Endodermal cell (in vitro differentiated cells): ENCODE measurements at regions not wholly inside any gene's neighbourhood (a gene's known extent, or its start where the extent isn't known, plus 50 kb on each side); places are given as distances from the start of the nearest gene placed in this dataset.

Experiments
- DNase-seq: peaks from one replicate; pipeline ENCODE4 v3.0.0-alpha.2; 2017
- H3K27ac ChIP-seq: 2 replicates; pipeline ENCODE4 v1.5.1; 2013; ENCODE audit warnings: mild to moderate bottlenecking, low read depth, low read length, moderate library complexity
- H3K27me3 ChIP-seq: 2 replicates; pipeline ENCODE4 v1.6.1; 2013; ENCODE audit warnings: mild to moderate bottlenecking, low read length, moderate library complexity; ENCODE audit not compliant: insufficient read depth, control insufficient read depth, poor library complexity, severe bottlenecking
- H3K36me3 ChIP-seq: 2 replicates; pipeline ENCODE4 v1.7.0; 2013; ENCODE audit warnings: mild to moderate bottlenecking, low read length, moderate library complexity; ENCODE audit not compliant: control insufficient read depth, insufficient read depth
- H3K4me1 ChIP-seq: one replicate; pipeline ENCODE4 v1.7.0; 2013; ENCODE audit warnings: low read length; ENCODE audit not compliant: control insufficient read depth, insufficient read depth
- H3K4me3 ChIP-seq: 2 replicates; pipeline ENCODE4 v1.5.1; 2013; ENCODE audit warnings: mild to moderate bottlenecking, low read length, moderate library complexity
- H3K9ac ChIP-seq: 2 replicates; pipeline ENCODE4 v1.6.1; 2013; ENCODE audit warnings: mild to moderate bottlenecking, low read length, moderate library complexity; ENCODE audit not compliant: poor library complexity, severe bottlenecking; ENCODE audit errors: extremely low read depth
- H3K9me3 ChIP-seq: 2 replicates; pipeline ENCODE4 v1.6.1; 2013; ENCODE audit warnings: mild to moderate bottlenecking, low read length, moderate library complexity; ENCODE audit not compliant: control insufficient read depth
- H3K27ac Mint-ChIP-seq: 2 replicates; pipeline ENCODE4 v1.8.0; 2020; ENCODE audit warnings: mixed read lengths
- H3K27me3 Mint-ChIP-seq: 2 replicates; pipeline ENCODE4 v1.8.0; 2021; ENCODE audit warnings: mild to moderate bottlenecking, mixed read lengths; ENCODE audit not compliant: insufficient read depth
- H3K36me3 Mint-ChIP-seq: 2 replicates; pipeline ENCODE4 v1.8.0; 2020; ENCODE audit warnings: low read depth, mixed read lengths
- H3K4me1 Mint-ChIP-seq: 2 replicates; pipeline ENCODE4 v1.8.0; 2020; ENCODE audit warnings: mixed read lengths
- H3K4me3 Mint-ChIP-seq: 2 replicates; pipeline ENCODE4 v1.8.0; 2020; ENCODE audit warnings: mild to moderate bottlenecking, moderate library complexity, mixed read lengths
- H3K9me3 Mint-ChIP-seq: 2 replicates; pipeline ENCODE4 v1.8.0; 2020; ENCODE audit warnings: mild to moderate bottlenecking, mixed read lengths
- WGBS, 2 experiments: methylation state at CpG; one replicate each; pipeline versions ENCODE4 v1.1.5 to v1.1.7; 2013; ENCODE audit warnings: missing lambda C conversion rate in 2 of 2, mixed read lengths in 1 of 2; ENCODE audit not compliant: insufficient coverage in 1 of 2, insufficient read length in 1 of 2; 5-methylcytosine and 5-hydroxymethylcytosine counted together
- TF ChIP-seq, protein P1 (sequence below): fragments of 200-600 bp; sonication (generic); conservative IDR thresholded peaks from 2 replicates; pipeline ENCODE4 v1.5.0; 2021; ENCODE audit warnings: antibody characterized with exemption, mild to moderate bottlenecking

DNA sequence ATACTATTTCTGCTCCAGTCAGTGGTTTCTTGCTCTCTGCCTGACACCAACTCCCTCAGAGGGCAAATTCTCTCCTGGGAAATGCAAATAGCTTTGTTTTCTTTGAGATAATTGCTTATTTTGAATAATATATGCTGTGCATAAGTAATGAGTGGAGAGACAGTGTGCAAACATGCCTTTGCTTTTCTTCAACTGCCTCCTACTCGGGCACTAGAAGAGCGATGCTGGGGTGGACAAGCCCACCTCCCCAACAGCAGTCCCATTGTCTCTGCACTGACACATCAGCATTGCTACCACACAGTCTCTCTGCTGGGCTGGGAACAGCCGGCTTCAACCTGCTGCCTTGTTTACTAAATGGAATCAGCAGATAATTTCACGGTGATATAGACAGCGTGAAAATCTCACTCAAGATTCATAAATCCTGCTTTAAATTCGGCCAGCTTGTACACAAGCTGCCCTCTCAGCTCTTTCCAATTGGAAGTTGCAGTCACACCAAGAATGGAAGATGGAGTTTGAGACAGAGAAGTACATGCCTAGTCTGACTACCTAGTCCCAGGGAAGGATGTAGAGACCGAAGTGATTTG, 694.5 kb downstream of the TDRD15 start:
- Histone ChIP-seq H3K27ac (no peak overlapping the region), H3K9me3 (no peaks in the 10 kb centered on the region), H3K9ac (no peak overlapping the region), H3K4me3 (no peak overlapping the region), H3K27me3 (no peaks in the 10 kb centered on the region), H3K36me3 (no peaks in the 10 kb centered on the region), H3K4me1 (no peaks in the 10 kb centered on the region)
- WGBS, 2 experiments = 86 to 93% methylated on average over 5 to 7 of the region's 7 CpGs
- no peak overlapping the region for H3K4me3 Mint-ChIP-seq
- H3K4me1 Mint-ChIP-seq = peaks cover 18% of the 10 kb centered on the region
- peak overlapping the region; percentile 17 for H3K27ac Mint-ChIP-seq
- H3K36me3 Mint-ChIP-seq = no peaks in the 10 kb centered on the region
- H3K27me3 Mint-ChIP-seq = no peaks in the 10 kb centered on the region
- no peak for DNase-seq
- TF ChIP-seq, protein P1, sequence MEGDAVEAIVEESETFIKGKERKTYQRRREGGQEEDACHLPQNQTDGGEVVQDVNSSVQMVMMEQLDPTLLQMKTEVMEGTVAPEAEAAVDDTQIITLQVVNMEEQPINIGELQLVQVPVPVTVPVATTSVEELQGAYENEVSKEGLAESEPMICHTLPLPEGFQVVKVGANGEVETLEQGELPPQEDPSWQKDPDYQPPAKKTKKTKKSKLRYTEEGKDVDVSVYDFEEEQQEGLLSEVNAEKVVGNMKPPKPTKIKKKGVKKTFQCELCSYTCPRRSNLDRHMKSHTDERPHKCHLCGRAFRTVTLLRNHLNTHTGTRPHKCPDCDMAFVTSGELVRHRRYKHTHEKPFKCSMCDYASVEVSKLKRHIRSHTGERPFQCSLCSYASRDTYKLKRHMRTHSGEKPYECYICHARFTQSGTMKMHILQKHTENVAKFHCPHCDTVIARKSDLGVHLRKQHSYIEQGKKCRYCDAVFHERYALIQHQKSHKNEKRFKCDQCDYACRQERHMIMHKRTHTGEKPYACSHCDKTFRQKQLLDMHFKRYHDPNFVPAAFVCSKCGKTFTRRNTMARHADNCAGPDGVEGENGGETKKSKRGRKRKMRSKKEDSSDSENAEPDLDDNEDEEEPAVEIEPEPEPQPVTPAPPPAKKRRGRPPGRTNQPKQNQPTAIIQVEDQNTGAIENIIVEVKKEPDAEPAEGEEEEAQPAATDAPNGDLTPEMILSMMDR = no peak
- H3K9me3 Mint-ChIP-seq = no peaks in the 10 kb centered on the region

DNA sequence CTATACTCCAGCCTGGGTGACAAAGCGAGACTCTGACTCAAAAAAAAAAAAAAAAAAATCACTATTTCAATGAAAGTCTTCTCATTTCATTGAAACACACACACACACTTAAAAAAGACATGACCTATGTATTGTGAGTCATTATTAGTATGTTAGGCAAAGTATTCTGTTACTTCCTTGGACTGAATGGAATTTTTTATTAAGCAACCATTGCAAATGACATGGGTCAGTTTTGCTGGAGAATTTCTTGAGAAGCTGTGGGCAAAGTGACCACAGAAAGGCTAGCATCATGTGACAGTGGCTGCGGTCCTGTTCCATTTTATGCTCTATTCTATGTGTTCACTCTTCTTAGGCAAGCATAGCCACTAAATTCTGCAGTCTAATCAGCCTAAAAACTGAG, 695.7 kb downstream of the TDRD15 start:
- TF ChIP-seq, protein P1 = no peak
- no peaks in the 10 kb centered on the region for H3K9me3 Mint-ChIP-seq
- no peak for DNase-seq
- no peaks in the 10 kb centered on the region for H3K27me3 Mint-ChIP-seq
- Histone ChIP-seq H3K9me3 (no peaks in the 10 kb centered on the region), H3K4me1 (no peaks in the 10 kb centered on the region), H3K27ac (no peak overlapping the region), H3K36me3 (no peaks in the 10 kb centered on the region), H3K4me3 (no peak overlapping the region), H3K9ac (no peak overlapping the region), H3K27me3 (no peaks in the 10 kb centered on the region)
- WGBS, 2 experiments = 100% methylated on average over 1 to 2 of the region's 2 CpGs
- no peak overlapping the region for H3K27ac Mint-ChIP-seq
- no peaks in the 10 kb centered on the region for H3K36me3 Mint-ChIP-seq
- no peak overlapping the region for H3K4me3 Mint-ChIP-seq
- peaks cover 18% of the 10 kb centered on the region for H3K4me1 Mint-ChIP-seq

DNA sequence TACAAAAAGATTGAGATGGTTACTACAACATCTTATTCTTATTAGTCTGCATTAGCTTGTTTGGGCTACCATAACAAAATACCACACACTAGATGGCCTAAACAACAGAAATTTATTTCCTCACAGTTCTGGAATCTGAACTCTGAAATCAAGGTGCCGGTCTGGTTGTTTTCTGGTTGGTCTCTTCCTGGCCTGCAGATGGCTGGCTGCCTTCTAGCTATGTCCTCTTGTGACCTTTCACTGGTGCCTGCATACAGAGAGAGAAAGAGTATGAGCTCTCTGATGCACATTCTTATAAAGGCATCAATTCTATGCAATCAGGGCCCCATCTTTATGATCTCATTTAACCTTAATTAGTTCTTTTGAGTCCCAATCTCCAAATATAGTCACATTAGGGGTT, 696.5 kb downstream of the TDRD15 start:
- H3K27ac Mint-ChIP-seq = no peak overlapping the region
- Histone ChIP-seq H3K27ac (no peak overlapping the region), H3K36me3 (no peaks in the 10 kb centered on the region), H3K4me3 (no peak overlapping the region), H3K9me3 (no peaks in the 10 kb centered on the region), H3K9ac (no peak overlapping the region), H3K27me3 (no peaks in the 10 kb centered on the region), H3K4me1 (no peaks in the 10 kb centered on the region)
- no peak for DNase-seq
- 91% methylated on average over 1 of the region's 1 CpG; no CpG with 5 or more reads in 1 of the 2 experiments for WGBS, 2 experiments
- no peaks in the 10 kb centered on the region for H3K36me3 Mint-ChIP-seq
- H3K4me3 Mint-ChIP-seq = no peak overlapping the region
- TF ChIP-seq, protein P1 = no peak
- peaks cover 18% of the 10 kb centered on the region for H3K4me1 Mint-ChIP-seq
- H3K9me3 Mint-ChIP-seq = no peaks in the 10 kb centered on the region
- H3K27me3 Mint-ChIP-seq = no peaks in the 10 kb centered on the region
